Frontal cortex (tissue), 3 donors: ENCODE measurements at regions not wholly inside any gene's neighbourhood (a gene's known extent, or its start where the extent isn't known, plus 50 kb on each side); places are given as distances from the start of the nearest gene placed in this dataset.

Source experiments
- DNase-seq, 2 donors: peaks; one replicate each; pipeline ENCODE4 v3.0.0; 2012; ENCODE audit warnings: low spot score in 2 of 2
- FAIRE-seq: peaks from 2 replicates; lab custom pipeline; 2012; peaks lifted over from hg19 to GRCh38; lab: Jason Lieb, UNC
- donor health status: control.
- donor health status: control.
- donor health status: control.

DNA sequence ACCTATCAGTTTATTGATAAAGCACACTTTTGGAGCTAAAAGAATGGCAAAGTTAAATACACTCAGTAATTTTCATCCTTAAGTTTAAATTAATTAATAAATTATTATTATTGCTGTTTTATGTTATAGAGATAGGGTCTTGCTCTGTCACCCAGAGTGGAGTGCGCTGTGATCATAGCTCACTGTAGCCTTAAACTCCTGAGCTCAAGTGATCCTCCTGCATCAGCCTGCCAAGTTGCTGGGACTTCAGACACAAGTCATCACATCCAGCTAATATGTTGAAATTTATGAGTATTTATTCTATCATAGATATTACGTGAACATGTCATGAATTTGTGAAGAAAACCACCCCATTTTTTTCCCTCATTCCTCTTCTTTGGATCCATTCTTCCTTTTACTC is 64.2 kb downstream of the GJA1 start:
- no peak for FAIRE-seq
- no peak for DNase-seq

- no peak for DNase-seq
- FAIRE-seq = no peak
Measured at GRCh38 chr6:121503589-121503991, 68.1 kb downstream of the GJA1 start.

DNA sequence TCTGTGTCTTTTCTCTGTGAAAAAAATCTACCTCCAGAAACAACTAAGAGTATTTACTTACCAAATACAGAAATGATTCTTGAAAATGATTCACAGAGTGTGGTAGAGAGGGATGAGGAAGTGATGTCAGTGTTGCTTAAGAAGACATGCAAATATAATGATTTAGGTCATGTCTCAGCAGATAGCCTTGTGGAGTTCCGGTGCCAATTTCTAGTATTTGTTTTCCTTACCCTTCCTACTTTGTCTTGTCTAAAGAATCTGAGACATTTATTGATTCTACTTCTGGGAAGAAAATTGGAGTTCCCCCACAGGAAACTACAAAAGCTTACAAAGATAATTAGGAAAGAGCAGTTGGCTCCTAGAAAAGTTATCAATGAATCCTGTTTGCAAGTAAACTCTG is 68.8 kb downstream of the GJA1 start:
- no peak for FAIRE-seq
- no peak for DNase-seq

GRCh38 chr6:121505284-121505683 is 69.8 kb downstream of the GJA1 start:
- DNase-seq (no peak), FAIRE-seq (no peak)

DNA sequence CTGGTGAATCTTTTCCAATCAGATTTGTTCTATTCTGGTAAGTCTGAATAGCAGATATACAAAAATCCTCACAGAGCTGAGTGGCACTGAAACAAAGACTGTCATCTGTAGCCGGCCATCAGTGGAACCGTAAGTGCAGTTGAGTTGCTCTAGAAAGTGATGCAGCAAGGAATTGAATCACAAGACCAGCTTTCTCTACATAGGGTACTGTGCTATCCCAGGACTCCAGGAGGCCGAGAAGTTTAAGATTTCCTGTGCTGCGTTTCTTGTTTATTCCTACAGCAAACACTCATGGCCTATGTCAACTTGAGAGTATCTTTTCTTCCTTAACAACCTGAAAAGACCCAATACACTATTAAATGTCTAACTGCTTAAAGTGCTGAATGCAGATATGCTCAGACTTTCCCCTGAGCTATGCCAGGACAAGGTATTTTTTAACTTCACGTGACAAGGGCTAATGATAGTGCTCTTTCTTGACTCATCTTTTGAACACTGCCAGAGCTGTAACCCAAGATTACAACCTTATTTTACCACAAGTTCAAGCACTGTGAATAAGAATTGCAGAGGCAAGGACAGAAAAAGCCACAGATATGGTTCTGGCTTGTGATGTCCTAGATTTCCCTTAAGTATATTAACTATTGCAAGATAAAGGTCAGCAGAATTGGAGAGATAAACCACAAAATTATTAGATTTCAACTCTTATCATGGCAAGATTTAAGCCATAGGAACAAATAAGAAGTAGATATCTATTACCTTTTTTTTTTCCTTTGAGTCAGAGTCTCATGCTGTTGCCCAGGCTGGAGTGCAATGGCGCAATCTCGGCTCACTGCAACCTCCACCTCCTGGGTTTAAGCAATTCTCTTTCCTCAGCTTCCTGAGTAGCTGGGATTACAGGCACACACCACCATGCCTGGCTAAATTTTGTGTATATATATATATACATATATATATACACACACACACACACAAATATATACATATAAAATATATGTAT is 71.6 kb downstream of the GJA1 start:
- no peak for DNase-seq
- FAIRE-seq = no peak

GRCh38 chr6:121510568-121511177 is 75.2 kb downstream of the GJA1 start:
- FAIRE-seq = no peak
- DNase-seq = no peak

DNA sequence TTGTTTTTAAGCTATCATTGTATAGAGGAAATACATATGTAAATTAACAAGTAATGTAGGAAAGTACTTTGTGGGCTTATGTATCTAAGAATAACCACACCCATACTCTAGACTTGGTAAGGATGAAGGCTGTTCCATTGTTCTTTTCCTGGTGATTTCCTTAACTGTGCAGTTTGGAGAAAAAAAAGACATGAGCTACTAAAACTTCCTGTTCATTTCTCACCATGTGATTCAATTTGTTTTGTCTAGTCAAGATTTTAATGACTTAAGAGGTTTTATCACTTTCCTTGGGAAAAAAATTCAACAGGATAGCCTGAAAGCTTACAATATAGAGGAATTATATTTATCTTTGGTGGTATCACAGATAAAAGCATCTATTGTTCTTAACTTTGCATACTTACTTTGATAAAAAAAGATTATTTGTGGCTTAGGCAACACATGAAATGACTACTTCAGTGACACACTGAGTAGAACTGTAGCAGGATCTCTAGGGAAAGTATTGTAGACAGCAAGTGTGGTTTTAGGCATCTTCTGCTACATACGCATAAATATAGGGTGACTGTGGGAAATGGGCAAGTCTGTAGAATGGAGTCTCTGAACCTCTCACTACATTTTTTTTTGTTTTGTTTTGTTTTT is 80.3 kb downstream of the GJA1 start:
- FAIRE-seq (no peak), DNase-seq (no peak)

DNA sequence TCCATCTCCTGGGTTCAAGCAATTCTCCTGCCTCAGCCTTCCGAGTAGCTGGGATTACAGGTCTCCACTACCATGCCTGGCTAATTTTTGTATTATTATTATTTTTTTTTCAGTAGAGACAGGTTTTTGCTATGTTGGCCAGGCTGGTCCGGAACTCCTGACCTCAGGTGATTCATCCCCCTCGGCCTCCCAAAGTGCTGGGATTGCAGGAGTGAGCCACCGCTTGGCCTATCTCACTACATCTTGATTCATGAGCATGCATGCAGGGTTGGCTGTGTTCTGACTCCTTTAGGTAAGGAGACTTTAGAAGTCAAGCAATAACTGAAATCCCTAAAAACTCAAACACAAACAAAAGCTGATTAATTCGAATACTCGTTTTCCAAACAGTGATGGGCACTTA is 80.9 kb downstream of the GJA1 start:
- DNase-seq (no peak), FAIRE-seq (no peak)

DNA sequence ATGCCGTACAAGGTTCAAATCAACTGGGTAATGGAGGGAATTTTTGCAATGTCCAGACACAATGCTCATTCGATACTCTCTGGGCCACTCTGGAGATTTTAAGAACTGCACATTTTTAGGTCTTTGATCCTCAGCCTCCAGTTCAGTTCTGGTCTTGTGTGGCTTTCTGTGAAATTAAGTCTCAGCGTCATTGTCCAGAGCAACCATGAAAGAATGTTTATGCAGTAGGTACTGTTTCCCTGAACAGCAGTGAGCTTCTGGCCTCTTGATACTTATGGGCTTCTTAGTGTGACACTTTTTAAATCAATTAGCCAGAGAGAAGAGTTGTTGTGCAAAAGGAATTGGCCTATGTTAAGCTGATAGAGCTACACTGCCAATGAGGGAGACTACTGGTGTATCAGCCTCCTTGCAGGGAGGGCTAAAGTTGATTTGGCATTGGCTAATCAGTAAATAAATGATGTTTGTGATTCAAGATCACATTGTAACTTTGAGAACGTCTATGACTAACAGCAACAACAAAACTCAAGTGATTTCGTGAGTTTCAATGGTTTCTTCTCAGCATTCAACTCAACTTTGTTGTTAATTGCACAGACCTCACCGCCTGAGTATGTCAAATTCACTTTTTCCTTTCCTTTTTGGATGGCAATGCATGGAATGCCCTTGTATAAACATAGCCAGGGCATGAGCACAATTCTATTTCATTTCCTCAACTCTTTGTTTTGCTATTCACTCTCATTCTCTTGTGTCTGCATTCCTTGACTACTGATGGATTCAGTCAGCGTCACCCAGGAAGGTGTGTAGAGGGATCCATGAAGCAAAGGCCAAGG is 85.1 kb downstream of the GJA1 start:
- no peak for DNase-seq

GRCh38 chr6:121521164-121521555 is 85.7 kb downstream of the GJA1 start:
- no peak for DNase-seq
- FAIRE-seq = no peak

More for the DNA sequence above, 85.1 kb downstream of the GJA1 start:
- FAIRE-seq = no peak

DNA sequence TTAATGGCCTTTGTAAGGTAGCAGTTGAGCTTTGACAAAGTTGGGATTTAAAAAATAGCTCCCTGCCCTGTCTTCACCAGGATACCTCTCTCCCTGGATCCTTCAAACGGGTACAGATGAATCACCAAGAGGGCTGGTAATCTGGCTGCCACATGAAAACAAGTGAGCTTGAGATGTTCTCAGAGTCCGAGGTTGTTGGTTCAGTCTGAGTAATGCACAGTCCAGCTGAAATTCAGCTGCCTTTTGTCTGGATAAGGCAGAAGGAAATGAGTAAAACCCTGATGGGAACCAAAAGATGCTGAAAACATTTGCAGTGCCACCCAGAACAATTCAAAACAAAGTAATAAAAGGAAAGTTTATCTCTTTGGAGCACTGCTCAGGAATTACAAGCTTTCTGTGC is 86.8 kb downstream of the GJA1 start:
- no peak for FAIRE-seq

DNA sequence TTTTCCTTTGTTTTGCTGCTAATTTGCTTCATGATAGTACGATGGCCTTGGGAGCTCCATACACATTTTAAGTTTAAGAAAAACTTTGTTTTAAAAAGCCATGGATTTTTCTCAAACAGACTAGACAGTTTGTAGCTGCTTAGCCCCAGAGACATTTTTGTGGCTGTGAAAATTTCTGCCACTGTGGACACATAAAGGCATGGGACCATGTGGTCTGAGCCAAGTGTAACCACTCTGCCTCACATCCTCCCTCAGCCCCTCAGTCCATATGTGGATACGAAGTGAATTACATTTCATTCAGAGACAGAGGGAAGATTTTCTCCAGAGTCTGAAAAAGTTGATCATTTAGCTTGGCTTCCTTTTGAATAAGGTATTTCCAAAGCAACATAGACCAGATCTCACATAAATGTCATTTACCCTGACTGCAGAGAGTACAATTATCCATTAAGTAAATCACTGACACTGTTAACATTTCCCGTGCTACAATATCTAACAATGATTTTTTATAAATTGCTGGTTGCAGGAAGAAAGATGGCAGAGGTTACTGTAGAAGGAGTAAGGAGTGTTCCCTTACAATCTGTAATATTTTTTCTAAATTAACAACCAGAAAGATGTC is 87.4 kb downstream of the GJA1 start:
- FAIRE-seq (no peak), DNase-seq (no peak)

More for the DNA sequence above, 86.8 kb downstream of the GJA1 start:
- no peak for DNase-seq

DNA sequence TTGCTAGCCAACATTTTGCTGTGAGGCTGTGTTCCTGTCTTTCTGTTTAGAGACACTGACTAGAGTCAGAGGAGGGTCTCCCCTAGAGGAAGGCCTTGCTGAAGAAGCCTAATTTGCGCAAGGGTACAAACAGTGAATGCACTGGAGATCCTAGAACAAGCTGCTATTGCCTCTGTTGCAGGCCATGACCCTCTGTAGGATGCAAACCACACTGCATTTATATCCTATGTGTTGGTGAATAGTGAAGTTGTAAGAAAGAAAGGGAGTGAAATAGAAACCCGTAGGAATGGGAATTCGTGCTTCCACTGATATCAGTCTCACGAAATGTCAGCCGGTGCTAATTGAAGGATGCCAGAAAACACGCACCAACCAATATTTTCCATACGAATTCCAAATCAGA is 88.2 kb downstream of the GJA1 start:
- DNase-seq (no peak), FAIRE-seq (no peak)

DNA sequence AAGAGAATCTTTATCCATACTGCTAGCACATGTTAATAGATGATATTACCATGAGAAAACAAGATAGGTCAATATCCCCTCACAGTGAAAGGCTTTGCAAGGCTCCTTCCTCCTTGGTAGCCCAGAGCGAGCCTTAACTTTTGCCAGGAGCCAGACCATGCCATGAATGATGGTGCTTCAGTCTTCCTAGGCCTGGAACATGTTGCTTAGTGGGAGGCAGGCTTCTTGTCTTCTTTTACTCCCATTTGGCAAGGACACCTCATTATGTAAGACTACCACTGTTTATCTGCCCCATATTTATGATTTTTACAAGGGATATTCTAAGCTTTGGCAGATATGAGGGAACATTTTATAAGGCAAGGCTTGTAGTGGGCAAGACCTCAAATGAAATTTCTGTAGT is 90.8 kb downstream of the GJA1 start:
- FAIRE-seq = no peak
- DNase-seq = no peak

DNA sequence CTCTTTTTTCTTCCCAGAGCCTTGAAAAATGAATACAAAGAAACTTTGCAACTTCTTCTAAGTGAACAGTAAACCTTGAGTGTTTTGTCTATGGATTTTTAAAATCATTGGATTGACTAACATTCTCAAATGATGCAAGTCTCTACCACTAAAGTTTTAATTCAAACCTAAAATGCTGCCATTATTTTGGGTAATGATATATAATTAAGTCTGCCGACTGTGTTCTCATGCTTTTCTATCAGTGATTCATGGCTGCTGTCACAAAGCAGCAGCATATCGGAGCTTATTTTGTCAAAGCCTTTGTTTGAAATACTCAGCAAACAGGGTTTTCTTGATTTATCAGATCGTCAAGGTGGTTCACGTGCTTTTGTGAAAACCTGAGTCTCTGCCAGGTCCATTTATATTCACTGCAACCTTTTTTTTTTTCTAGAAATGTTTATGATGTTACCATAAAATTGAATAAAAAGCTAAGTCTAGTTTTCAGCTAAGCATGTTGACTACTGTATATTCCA is 96.3 kb downstream of the GJA1 start:
- FAIRE-seq (no peak), DNase-seq (no peak)

- DNase-seq (no peak), FAIRE-seq (no peak)
Measured at GRCh38 chr6:121533321-121533841, 97.9 kb downstream of the GJA1 start.

GRCh38 chr6:121535777-121536176 is 100.3 kb downstream of the GJA1 start:
- no peak for FAIRE-seq

DNA sequence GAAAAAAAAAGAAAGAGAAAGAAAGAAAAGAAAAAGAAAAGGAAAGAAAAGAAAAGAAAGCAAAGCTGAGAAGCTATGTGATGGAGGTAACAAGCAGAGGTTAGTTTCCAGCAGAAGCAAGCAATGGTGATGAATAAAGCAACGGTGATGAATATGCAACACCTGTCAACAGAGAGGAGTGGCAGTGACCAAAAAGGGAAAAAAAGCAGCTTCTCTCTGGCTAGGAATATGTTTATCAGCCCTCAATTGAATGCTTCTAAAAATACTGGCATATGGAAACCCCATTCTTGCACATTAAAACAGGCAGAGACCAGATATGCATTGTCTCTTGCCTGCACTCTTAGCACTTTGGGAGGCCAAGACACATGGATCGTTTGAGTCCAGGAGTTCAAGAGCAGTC is 100.9 kb downstream of the GJA1 start:
- DNase-seq (no peak), FAIRE-seq (no peak)

More at GRCh38 chr6:121535777-121536176, 100.3 kb downstream of the GJA1 start:
- no peak for DNase-seq

- FAIRE-seq = no peak
- no peak for DNase-seq
Measured at GRCh38 chr6:121539439-121539838, 104.0 kb downstream of the GJA1 start.
